SK-N-MC (cell line): ENCODE measurements at regions not wholly inside any gene's neighbourhood (a gene's known extent, or its start where the extent isn't known, plus 50 kb on each side); places are given as distances from the start of the nearest gene placed in this dataset.

ENCODE experiments used
- EZH2 ChIP-seq: fragments of 200-600 bp; sonication (generic); IDR thresholded peaks from one replicate; pipeline ENCODE4 v1.6.1; 2017; ENCODE audit warnings: antibody characterized with exemption
- FOXP2 ChIP-seq: optimal IDR thresholded peaks from 2 replicates; pipeline ENCODE3; 2011; ENCODE audit warnings: mild to moderate bottlenecking, moderate library complexity; ENCODE audit not compliant: insufficient read depth; ENCODE audit errors: extremely low read length, control extremely low read depth
- POLR2AphosphoS5 ChIP-seq: IDR thresholded peaks from 2 replicates; pipeline ENCODE4 v1.6.1; 2012; ENCODE audit warnings: mild to moderate bottlenecking, low read depth, low read length, borderline replicate concordance

GRCh38 chr2:37794717-37795116, 123.3 kb upstream of the CDC42EP3 start:
- TF ChIP-seq EZH2 (no peak), POLR2AphosphoS5 (no peak), FOXP2 (no peak)
